Upper lobe of left lung (tissue), 4 donors: ENCODE measurements at regions not wholly inside any gene's neighbourhood (a gene's known extent, or its start where the extent isn't known, plus 50 kb on each side); places are given as distances from the start of the nearest gene placed in this dataset.

Experiments
- CTCF ChIP-seq, 6 experiments: fragments of 450-650 bp in 4 of 6; fragments of 200-600 bp in 2 of 6; sonication (generic) in 2 of 6; IDR thresholded peaks; one replicate each; pipeline ENCODE4 v1.5.1; 2016 to 2019; ENCODE audit warnings: antibody characterized with exemption in 6 of 6
- EP300 ChIP-seq, 4 donors: sonication (generic); formaldehyde crosslinking; IDR thresholded peaks; one replicate each; pipeline ENCODE4 v1.5.1; 2017; ENCODE audit warnings: antibody characterized with exemption in 4 of 4, control low read depth in 2 of 4
- POLR2A ChIP-seq, 4 donors: fragments of 450-650 bp; IDR thresholded peaks; one replicate each; pipeline ENCODE4 v1.5.1; 2016 to 2017; ENCODE audit warnings: antibody characterized with exemption in 4 of 4, mild to moderate bottlenecking in 2 of 4
- POLR2AphosphoS5 ChIP-seq, 2 donors: sonication (generic); formaldehyde crosslinking; IDR thresholded peaks; one replicate each; pipeline ENCODE4 v1.5.1; 2017; ENCODE audit warnings: antibody characterized with exemption in 2 of 2

- TF ChIP-seq CTCF (IDR thresholded peaks at IDR 0.05) (no peak), POLR2AphosphoS5 (IDR thresholded peaks at IDR 0.05) (no peak), POLR2A (IDR thresholded peaks at IDR 0.05) (no peak), EP300 (IDR thresholded peaks at IDR 0.05) (no peak)
These were observed 91.3 kb upstream of the PLEKHA5 start for GRCh38 chr12:19038209-19038608.
